Uterus (tissue), 2 donors: ENCODE measurements at regions not wholly inside any gene's neighbourhood (a gene's known extent, or its start where the extent isn't known, plus 50 kb on each side); places are given as distances from the start of the nearest gene placed in this dataset.

Experiments
- POLR2A ChIP-seq, 2 donors: fragments of 450-650 bp; IDR thresholded peaks; one replicate each; pipeline ENCODE4 v1.6.1; 2016; ENCODE audit warnings: antibody characterized with exemption in 2 of 2, mild to moderate bottlenecking in 1 of 2, moderate library complexity in 1 of 2
- TF ChIP-seq, protein P1 (sequence below), 4 experiments: fragments of 200-600 bp in 2 of 4; fragments of 450-650 bp in 2 of 4; sonication (generic) in 2 of 4; IDR thresholded peaks; one replicate each; pipeline ENCODE4 v1.5.1; 2016 to 2019; ENCODE audit warnings: antibody characterized with exemption in 4 of 4, mild to moderate bottlenecking in 2 of 4, moderate library complexity in 1 of 4

- TF ChIP-seq POLR2A (IDR thresholded peaks at IDR 0.05), result no peak
- TF ChIP-seq, protein P1, sequence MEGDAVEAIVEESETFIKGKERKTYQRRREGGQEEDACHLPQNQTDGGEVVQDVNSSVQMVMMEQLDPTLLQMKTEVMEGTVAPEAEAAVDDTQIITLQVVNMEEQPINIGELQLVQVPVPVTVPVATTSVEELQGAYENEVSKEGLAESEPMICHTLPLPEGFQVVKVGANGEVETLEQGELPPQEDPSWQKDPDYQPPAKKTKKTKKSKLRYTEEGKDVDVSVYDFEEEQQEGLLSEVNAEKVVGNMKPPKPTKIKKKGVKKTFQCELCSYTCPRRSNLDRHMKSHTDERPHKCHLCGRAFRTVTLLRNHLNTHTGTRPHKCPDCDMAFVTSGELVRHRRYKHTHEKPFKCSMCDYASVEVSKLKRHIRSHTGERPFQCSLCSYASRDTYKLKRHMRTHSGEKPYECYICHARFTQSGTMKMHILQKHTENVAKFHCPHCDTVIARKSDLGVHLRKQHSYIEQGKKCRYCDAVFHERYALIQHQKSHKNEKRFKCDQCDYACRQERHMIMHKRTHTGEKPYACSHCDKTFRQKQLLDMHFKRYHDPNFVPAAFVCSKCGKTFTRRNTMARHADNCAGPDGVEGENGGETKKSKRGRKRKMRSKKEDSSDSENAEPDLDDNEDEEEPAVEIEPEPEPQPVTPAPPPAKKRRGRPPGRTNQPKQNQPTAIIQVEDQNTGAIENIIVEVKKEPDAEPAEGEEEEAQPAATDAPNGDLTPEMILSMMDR (IDR thresholded peaks at IDR 0.05), result no peak
These were observed 243.0 kb downstream of the SH3BP4 start for GRCh38 chr2:235194836-235195235.
